ENCODE measurements at regions not wholly inside any gene's neighbourhood (a gene's known extent, or its start where the extent isn't known, plus 50 kb on each side); places are given as distances from the start of the nearest gene placed in this dataset.

DNA sequence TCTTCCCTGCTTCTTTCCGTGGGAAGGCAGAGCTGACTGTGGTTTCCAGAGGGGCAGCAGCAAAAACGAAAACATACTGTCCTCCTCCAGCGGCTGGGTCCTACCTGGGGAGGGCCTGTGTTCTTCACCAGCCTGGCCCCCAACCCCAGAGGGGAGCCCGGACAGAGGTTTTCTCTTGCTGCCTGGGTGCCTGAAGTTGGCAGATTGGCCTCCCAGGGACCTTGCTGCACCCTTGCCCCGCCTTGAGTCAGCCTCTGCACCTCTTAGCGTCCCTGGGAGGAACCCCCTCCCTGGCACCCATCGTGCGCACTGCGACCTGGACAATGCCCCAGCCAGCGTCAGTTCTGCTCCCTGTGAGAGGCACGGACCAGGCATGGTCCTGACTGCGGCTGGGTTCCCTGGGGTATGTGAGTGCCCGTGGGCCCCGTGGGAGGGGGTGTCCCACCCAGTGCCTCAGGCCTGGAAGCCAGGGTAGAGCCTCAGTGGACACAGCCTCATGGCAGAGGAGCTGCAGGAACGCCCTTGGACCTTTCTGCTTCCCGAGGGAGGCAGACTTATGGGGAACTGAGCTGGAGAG is 56.8 kb upstream of the PRR23E start:
- Histone ChIP-seq H3K4me3 (no peak overlapping the region), H3K27me3 (peaks cover 29% of the 10 kb centered on the region), H3K36me3 (no peaks in the 10 kb centered on the region), H3K4me1 (no peaks in the 10 kb centered on the region), H3K27ac (no peak overlapping the region), H3K9me3 (no peaks in the 10 kb centered on the region), H3K9ac (ENCODE audit: low read depth in 2 of 2, low read length in 2 of 2) (no peak overlapping the region)
- intact Hi-C loops (cut with DNase I), result no loop called here
- DNase-seq, result no peak
- TF ChIP-seq, protein P1, sequence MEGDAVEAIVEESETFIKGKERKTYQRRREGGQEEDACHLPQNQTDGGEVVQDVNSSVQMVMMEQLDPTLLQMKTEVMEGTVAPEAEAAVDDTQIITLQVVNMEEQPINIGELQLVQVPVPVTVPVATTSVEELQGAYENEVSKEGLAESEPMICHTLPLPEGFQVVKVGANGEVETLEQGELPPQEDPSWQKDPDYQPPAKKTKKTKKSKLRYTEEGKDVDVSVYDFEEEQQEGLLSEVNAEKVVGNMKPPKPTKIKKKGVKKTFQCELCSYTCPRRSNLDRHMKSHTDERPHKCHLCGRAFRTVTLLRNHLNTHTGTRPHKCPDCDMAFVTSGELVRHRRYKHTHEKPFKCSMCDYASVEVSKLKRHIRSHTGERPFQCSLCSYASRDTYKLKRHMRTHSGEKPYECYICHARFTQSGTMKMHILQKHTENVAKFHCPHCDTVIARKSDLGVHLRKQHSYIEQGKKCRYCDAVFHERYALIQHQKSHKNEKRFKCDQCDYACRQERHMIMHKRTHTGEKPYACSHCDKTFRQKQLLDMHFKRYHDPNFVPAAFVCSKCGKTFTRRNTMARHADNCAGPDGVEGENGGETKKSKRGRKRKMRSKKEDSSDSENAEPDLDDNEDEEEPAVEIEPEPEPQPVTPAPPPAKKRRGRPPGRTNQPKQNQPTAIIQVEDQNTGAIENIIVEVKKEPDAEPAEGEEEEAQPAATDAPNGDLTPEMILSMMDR (IDR thresholded peaks at IDR 0.05), result no peak

DNA sequence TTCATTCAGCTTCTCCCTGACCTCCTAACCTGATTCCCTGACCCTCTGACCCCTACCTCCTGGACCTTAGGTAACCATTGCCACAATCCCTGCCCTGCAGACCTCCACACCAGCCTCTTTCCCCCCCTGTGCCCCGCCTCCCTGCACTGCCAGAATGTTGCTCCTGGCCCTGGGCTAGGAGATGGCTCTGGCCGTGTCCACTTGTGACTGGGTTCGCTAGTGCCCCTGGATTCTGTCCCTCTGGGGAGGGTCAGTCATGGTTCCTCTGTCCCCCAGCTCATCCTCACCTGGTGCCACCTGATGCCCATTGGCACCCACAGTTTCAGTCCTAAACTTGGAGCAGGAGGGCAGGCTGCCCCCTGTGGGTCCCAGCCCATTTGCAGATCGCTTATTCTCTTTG is 56.2 kb upstream of the PRR23E start:
- TF ChIP-seq, protein P1 (IDR thresholded peaks at IDR 0.05), result no peak
- Histone ChIP-seq H3K27me3 (peaks cover 26% of the 10 kb centered on the region), H3K4me1 (peaks cover 3% of the 10 kb centered on the region), H3K36me3 (no peaks in the 10 kb centered on the region), H3K27ac (no peak overlapping the region), H3K4me3 (no peak overlapping the region), H3K9ac (ENCODE audit: low read depth in 2 of 2, low read length in 2 of 2) (no peak overlapping the region), H3K9me3 (no peaks in the 10 kb centered on the region)
- DNase-seq, result no peak
- intact Hi-C loops (cut with DNase I), result no loop called here

DNA sequence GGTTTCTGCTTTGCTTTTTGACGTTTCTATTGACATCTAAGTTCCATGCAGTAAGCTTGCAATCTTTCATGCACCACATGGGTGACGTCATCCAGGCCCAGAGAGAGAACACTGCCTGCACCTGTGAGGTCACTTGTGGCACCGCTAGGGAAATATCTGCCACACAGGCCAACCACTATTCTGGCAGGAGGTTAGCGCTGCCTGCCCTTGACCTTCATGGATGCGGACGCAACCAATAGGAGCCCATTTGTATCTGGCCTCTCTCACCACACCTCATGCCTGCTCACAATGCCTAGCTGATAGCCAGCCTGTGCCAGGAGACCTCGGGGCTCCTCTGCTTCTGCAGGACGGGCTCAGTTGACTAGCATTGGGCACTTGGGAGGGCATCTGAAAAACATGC is 55.8 kb upstream of the PRR23E start:
- Histone ChIP-seq H3K27me3 (peaks cover 26% of the 10 kb centered on the region), H3K27ac (no peak overlapping the region), H3K9ac (ENCODE audit: low read depth in 2 of 2, low read length in 2 of 2) (no peak overlapping the region), H3K4me1 (peaks cover 6% of the 10 kb centered on the region), H3K9me3 (no peaks in the 10 kb centered on the region), H3K36me3 (no peaks in the 10 kb centered on the region), H3K4me3 (no peak overlapping the region)
- intact Hi-C loops (cut with DNase I), result no loop called here
- DNase-seq, result no peak
- TF ChIP-seq, protein P1 (IDR thresholded peaks at IDR 0.05), result no peak

DNA sequence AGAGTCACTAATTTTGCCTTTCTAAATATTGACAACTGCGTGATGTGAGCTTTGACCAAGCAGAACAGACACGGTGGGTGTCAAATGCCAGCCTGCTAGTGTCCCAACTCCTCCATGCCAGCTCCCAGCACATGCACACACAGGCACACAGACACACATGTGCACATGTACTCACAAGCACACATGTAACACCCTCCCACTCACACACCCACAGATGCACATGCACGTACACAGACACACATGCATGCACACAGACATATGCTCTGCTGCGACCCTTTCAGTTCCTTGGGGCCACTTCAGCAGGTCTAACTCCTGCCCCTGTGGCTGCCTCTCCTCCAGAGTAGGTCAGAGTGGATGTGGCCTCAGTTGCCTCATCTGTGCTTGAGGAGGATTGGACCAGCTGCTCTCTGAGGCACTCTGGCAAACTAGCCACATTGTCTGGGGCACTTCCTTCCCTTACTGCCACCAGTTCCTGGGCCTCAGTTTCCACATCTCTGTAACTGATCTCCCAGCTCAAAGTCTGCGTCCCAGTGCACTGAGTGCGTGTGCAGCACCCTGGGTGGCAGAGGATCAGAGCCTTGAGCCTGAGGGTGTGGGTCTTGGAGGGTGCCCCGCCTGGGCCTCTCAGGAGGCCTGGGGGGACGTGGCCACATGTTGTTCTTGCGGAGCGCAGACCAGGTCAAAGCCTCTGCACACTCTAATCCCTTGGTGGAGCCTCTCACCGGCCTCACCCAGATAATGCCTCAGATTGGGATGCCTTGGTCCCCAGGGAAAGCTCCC is 55.0 kb upstream of the PRR23E start:
- Histone ChIP-seq H3K27ac (no peak overlapping the region), H3K9me3 (no peaks in the 10 kb centered on the region), H3K4me3 (no peak overlapping the region), H3K36me3 (no peaks in the 10 kb centered on the region), H3K27me3 (peaks cover 26% of the 10 kb centered on the region), H3K9ac (ENCODE audit: low read depth in 2 of 2, low read length in 2 of 2) (no peak overlapping the region), H3K4me1 (peaks cover 12% of the 10 kb centered on the region)
- intact Hi-C loops (cut with DNase I), result no loop called here
- no peak for DNase-seq
- TF ChIP-seq, protein P1 (IDR thresholded peaks at IDR 0.05), result no peak

DNA sequence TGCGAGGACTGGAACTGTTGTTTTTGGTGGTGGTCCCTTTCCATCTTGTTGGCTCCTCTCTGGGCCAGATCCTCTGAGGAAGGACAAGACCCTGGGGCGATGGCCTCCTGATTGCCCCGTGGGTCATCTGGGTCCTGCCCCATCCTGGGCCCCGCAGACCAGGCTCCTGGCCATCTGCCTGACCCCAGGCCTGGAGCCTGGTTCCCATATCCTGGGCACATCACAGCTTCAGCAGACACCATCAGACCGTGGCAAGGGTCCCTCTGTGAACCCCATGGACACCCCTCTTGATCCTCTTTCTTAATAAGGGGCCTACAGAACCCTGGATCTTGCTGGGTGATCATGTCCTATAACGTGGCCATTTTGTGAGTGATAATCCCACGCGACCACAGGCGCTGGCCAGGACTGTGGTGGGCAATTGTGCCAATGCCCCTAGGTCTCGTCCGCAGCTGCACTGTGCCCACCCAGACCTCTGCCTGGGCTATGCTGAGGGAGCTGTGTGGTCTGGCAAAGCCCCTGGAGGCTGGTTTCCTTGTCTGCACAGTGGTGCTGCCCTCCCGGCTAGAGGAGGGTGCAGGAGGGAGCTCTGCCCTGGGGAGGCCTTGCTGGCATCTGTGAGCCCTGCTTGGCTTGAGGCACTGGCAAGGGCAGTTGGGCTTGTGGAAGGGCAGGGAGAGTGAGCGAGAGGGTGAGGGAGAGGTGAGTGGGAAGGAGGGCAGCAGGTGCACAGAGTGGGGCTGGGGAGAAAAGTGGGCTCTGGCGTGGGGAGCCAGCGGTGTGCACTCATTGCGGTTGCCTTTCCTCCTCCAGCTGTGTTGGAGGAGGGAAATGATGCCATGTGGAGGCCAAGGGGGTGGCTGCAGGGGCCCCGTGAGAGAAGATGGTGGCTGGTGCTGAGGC is 53.1 kb upstream of the PRR23E start:
- no peak for DNase-seq
- Histone ChIP-seq H3K27me3 (peaks cover 17% of the 10 kb centered on the region), H3K4me1 (peaks cover 12% of the 10 kb centered on the region), H3K9ac (ENCODE audit: low read depth in 2 of 2, low read length in 2 of 2) (no peak overlapping the region), H3K36me3 (no peaks in the 10 kb centered on the region), H3K4me3 (no peak overlapping the region), H3K27ac (no peak overlapping the region), H3K9me3 (no peaks in the 10 kb centered on the region)
- intact Hi-C loops (cut with DNase I), result no loop called here
- TF ChIP-seq, protein P1 (IDR thresholded peaks at IDR 0.05), result no peak

Measured in colonic mucosa (tissue), 4 donors.